ENCODE measurements at regions not wholly inside any gene's neighbourhood (a gene's known extent, or its start where the extent isn't known, plus 50 kb on each side); places are given as distances from the start of the nearest gene placed in this dataset.
"Not testable (repeated sequence)": the region's sequence is repeated elsewhere in the genome, so short reads cannot be mapped to it uniquely, and the experiment has no call there.

DNA sequence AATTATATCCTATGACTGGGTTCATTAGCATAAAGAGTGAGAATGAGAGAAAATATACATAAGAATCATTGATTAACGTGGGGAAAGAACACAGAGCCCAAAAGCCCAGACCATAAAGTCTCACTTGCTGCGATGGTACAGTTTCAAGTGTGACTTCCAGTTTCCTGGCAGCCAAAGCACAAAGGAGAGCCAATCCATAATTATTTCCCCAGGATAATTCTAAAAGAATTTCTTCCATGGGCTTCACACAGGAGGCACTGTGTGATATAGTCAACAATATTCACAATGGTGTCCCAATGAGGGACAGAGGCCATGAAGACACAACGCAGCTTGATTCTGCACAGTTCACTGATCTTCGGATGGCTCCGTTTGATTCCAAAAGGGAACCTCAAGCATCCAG, 321.6 kb downstream of the PLPP3 start:
- no peak for DNase-seq

DNA sequence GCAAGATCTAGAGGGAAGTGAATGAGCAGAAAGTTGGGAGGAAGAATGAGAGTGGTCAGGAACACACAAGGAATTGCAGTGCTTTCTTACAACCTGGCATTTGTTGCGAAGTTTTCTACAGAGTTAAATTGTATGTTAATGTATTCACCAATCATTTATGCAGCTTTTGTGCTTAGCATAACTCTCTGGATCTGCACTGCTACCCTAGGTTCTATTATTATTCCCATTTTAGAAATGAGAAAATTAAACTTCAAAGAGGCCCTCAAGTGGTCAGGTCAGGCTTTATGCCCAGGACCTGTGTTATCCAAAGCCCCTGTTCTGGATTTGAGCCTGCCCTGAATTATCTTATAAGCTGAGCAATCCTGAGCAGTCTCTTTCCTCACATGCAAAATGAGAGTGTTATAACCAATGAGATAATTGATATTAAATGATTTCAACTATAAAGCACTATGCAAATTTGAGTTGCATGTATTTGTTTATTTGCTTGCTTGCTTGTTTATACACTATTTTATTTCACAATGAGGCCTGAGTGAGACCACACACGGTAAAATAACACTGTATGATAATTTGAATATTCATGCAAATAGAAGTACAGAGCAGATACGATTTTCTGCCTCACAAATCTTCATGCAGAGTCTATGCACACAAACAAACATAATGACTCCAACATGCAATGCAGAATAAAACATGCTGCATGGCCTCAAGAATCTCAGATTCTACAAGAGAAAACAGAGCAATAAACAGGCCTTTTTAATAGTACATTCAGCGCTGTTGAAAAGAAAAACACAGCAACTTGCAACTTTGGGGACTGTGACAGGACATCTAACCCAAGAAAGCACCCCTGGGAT, 323.0 kb downstream of the PLPP3 start:
- DNase-seq: no peak

DNA sequence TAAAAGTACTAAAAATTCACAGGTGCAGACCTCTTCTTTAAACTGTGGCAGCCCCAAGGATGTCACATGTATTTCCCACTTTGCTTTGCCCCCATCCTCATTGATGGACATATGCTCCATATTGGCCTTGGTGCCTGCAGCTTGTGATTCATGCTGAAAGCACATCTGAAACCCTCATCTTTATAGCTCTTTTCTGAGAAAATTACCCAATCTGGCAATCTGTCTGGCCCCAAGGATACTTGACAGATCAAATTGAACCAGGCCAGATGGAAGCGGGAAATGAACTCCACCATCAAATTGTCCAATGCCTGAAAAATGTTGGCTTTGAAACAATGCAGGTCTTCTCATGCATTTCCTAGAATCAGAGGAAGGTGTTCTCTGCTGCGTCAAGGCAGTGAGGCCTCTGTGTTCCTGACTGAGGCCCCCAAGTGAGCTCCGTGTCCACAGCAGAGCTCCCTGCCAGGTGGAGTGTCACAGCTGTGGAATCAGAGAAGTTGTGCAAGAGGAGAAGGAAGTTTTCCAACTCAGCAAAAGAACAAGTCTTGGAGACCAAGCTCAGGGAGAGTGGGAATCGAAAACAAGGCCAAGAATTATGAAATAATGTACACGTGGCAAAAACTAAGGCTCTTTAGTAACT, 323.7 kb downstream of the PLPP3 start:
- no peak for DNase-seq

DNA sequence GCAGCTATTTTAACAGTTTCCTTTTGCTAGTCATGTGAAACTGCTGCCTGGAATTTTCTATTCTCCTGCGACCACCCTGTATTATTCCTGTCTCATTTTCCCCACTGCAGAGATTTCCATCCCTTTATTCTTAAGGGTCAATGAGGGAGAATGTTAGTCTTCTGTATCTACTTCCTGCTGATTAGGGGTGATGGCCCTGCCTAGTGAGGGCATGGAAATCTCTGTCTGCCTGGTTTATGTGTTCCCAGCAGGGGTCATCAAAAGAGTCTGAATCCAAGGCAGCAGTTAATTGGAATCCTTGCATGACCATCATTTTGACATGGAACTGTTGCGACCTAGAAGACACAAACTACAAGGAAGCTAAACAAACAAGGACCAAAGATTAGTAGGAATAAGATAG, 325.2 kb downstream of the PLPP3 start:
- DNase-seq: no peak

DNA sequence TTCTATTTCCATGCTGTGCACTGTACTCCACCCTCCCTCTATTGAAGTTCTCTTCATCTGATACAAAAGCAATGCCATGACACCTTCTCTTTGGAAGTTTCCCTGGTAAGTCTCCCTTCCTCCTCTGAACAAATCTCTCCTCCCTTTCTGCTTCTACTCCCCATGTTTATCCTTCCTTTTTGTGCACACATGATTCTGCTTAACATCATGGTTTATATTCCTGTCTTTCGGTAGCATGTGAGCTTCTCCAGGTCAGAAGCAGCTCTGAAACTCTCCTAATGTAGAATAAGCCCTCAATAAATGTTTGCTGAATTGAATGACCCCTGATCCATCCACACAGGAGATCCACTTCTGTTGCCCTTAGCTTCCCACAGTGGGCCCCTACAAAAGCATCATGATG, 328.6 kb downstream of the PLPP3 start:
- DNase-seq: no peak

DNA sequence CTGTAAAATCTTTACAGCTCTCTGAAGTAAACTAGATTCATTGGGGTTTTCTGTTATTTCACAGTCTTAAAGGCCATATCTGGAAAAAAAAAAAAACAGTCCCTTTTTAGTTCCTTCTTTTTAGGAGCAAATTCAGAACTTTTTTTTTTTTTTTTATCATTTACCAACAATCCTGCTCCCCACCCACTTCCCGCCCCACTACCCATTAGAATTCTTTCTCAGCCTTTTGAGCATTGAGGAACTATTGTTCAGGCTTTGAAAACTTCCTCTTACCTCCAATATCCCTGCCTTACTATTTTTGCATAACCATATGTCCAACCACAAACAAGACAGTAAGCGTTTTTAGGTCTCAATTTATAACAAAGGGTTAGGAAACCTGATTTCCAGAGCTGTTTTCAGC, 330.1 kb downstream of the PLPP3 start:
- DNase-seq: no peak

DNA sequence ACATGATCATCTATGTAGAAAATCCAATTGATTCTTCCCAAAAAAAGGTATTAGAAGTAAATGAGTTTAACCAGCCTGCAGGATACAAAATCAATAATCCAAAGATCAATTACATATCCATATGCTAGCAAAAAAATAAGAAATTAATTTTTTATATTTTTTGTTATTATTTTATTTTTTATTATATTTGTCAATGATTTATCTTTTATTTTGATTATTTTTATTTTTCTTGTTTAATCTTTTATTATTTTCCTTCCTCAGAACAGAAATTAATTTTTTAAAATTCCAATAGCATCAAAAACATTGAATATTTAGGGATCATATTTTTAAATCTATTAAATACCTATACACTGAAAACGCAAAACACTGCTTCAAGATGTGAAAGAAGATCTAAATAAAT, 331.2 kb downstream of the PLPP3 start:
- no peak for DNase-seq

DNA sequence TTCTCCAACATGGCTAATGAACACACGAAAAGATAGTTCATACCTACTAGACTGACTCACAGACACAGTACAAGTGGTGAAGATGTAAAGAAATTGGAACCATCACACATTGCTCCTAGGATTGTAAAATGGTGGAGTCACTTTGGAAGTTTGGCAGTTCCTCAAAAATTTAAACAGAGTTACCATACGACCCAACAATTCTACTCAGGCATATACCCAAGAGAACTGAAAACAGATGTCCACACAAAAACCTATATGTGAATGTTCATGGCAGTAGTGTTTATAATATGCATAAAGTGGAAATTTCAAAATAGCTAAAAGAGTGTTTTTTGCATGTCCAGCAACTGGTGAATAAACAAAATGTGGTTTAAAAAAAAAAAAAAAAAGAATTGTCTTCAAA, 332.6 kb downstream of the PLPP3 start:
- not testable (repeated sequence) for DNase-seq

DNA sequence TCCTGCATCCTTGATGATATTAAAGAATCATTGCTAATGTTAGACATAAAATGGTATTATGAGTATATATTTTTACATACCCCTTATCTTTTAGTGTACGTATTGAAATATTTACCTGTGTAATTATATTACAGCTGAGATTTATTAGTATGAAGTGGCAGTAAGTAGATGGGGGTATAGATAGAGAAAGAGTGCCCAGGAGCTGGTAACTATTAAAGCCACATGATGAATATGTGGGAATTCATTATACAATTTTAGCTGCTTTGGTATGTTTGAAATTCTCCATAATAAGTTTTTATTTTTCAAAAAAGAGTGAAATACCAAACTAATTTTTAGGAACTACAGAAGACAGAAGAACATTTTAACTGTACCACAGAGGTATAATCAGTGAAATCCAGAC, 339.0 kb downstream of the PLPP3 start:
- no peak for DNase-seq

DNA sequence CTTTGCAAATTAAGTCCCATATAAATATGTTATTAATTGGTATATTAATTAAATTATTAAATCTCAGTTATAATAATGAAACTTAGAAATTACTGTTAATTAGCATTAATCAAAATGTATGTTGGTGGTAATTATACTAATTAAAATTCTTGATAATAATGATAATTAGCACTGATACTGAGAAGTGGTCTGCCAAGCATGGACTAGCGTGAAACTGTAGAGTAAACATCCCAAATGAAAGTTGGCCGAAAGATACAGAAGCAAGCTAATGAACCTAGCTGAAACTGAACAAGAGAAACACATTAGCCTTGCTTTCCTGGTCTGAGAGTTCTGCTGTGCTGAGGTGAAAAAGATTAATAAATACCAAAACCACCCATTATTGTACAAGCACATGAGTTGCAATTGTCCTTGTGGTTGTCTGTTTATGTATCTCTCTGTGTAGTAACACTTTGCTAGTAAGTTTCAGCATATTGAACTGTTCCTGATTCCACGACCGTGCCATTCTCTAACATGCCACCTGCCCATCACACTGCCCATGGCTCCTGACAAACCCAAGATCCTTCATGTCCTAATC, 341.8 kb downstream of the PLPP3 start:
- DNase-seq: no peak

DNA sequence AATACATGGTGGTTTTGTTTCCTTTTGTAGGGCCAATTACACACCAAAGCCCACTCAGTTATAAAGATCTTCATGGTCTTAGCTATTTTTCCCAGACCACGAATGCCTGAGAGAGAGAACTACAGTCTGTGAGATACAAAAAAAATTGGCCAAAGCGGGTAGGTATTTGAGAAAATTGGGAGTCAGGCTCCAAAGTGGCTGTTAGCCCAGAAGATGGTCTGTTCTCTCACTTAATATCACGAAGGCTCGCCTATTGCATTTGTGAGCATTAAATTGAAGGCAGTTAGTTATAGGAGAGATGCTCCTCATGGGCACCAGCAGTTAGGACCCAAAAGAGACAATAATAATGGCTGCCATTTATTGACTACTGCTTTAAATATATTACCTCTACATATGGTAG, 342.7 kb downstream of the PLPP3 start:
- no peak for DNase-seq

DNA sequence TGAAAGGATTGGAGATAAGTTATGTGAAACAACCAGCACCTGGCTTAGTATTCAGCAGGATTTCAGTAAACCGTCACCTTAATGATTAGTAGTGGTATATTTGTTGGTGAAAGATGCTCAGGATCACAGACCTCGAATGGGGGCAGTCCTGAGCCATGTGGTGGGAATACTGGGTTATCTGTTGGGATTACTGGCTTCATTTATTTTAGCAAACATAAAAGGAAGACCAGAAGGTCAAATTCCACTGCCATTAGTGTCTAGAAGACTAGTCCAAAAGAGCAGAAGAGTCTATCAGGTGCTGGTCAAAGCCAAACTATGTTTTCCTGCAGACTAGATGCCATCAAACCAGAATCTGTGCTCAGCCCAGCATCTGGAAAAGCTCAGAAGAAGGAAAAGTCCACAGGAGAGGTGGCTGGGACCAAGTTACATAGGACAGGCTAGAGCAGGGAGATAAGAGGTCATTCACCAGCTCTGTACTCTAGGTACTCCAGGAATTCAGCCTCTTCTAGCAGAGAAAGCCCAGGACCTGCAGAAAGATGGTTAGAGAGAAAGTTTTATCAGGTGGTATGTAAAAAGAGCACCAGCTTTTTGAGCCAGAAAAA, 343.4 kb downstream of the PLPP3 start:
- DNase-seq: no peak

DNA sequence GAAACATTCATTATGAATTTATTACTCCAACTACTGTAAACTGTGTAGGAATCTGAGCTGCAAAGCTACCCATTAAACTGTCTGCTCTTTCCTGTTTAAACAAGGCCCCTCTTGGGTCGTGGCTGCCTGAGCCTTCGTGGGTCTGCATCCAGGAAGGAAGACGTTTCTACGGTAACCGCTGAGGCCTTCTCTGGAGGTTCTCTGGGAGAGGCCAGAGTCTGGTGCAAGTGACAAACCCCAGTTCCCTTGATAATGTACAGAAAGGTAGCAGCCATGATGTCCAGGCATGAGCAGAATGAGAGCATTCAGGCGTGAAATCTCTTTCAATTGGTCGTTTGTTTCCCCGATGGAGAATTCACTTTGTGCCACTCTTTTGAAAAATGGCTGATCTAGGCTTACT, 350.2 kb downstream of the PLPP3 start:
- no peak for DNase-seq

DNA sequence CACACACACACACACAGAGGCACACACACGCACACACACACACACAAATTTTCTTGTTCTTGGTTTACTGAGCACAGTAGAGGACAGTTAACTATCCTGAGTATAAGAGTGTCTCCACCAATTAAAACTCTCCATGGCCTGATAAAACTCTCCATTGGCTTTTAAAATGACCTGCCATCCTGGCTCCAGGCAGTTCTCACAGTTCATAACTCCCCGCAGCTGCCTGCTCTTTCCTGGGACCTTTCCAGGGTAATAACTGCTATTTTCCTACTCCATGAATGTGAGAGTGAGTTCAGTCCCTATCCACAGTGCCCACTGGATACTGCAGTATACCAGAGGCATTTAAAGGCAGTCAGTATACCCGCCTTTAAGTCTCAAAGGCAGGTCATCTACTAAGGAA, 351.5 kb downstream of the PLPP3 start:
- no peak for DNase-seq

DNA sequence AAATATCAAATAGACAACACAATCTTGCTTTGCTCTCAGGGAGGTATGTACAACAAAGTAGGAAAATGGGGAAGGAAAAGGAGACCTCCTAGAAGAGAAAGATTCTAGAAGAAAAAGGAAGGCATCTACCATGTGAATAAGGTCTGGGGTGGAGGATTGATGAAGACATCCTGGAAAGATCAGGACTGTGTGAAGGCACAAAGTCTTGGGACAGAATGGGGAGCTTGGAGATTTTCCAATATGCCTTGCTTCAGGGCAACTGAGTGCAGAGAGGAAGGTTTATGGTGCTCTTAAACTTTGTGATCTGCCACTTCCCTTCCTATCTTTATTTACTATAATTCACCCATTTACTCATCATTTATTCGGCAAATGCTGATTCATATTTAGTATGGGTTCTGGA, 352.0 kb downstream of the PLPP3 start:
- no peak for DNase-seq

DNA sequence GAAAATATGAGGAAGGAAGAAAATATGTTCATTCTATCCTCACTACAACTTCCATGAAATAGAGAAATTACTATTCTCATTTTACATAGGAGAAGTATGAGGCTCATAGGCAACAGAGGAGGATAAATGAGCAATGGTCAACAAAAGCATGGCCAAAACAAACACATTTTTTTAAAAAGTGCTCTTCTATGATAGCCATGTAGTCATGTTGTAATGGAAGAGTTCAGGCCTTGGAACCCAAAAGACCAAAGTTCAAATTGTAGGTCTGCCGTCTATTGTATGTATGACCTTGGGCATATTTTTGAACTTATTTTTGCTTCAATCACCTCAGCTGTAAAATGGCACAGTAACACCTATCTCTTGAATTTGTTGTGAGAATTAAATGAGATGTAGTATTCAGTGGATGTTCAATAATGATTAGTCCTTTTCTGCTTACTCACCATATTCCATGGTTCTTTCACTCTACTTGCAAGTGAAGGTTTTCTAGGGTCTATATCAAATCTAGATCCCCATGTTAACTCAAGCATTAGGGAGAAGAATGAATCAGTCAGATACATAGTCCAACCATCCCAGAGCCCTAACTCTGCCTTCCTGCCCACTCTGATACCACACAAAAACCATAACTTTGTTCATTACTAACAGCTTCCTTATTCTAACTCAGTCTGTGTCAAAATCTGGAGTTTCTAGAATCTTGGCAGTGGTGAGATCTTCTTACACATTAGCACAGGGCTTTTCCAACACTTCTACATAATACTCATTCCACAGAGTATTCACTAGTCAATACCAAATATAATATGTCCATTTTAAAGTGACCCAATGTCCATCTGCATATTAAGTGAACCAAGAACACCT, 353.2 kb downstream of the PLPP3 start:
- DNase-seq: no peak

DNA sequence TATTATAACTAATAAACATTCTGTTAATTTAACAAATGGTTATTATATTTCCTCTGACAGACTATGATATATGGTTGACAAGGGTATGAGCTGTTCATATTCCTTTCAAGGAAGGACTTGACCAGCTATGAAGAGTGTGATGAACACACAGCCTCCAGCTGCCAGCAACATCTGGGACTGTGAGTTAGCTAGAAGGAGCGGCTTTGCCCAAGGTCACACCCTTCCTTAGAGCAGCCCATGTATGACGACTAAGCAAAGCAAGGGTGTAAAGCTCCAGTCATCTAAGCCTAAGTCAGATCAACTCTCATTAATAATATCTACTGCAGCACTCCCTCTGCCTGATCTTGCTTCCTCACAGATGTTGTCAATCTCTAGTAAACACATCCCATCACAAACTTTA, 355.4 kb downstream of the PLPP3 start:
- DNase-seq: no peak

DNA sequence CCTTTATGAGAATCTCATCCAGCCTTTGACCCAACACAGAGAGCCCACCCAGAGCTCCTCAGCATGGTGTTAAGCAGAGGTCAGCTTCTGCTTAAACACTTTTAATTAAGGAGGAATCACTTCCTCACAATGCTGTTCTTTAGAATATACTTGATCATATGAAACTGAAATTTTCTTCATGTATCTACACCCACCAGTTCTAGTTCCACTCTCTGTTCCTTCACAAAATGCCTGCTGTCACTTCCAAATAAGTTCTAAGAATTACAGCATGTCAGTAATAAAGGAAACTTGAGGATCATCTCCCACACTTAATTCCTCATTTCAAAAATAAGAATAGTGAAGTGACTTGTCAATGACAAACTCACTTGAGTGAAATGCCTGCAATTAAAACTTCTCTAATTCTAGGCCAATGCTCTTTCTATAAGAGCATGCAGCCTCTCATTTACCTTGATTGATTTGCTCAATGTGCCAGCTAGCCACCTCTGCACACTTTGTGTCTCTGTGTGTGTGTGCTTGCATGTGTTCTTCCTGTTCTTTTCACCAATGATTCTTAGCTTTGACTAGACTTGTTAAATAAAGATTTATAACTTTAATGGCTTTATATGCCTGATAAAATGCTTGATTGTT, 356.3 kb downstream of the PLPP3 start:
- no peak for DNase-seq

DNA sequence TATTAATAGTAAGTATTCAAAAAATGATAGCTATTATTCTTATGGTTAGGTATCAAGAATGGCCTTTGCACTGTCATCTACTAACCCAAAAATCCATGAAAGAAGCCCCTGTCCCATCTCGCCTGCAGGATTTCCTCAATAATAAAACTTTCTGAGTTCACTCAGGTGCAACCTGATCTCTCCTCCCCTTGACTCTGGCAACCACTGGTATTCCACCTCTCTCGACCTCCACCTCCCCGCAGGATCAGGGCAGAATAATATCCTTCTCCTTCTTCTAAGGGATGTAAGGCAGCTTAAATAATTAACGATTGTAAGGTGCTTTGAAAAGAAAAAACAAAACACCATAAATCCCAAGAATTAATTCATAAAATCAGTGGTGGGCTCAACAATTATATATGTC, 359.3 kb downstream of the PLPP3 start:
- DNase-seq: no peak

DNA sequence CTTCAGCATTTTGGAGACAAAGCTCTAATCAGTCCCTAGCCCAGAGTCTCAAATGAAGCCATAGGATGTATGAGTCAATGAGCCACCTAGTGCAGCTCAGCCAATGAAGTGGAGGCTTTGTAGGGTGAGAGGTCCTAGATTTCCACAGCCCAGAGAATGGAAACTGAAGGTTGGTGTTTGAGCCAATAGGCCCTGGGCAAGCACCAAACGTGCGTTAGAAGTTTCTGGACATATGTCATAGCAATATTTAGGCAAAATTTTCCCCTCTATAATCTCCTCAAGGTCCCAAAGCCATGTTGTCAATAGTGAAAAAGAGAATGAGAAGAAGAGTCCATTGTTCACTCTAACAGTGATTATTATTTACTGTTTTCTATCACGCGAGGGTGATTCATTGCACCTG, 361.3 kb downstream of the PLPP3 start:
- no peak for DNase-seq

DNA sequence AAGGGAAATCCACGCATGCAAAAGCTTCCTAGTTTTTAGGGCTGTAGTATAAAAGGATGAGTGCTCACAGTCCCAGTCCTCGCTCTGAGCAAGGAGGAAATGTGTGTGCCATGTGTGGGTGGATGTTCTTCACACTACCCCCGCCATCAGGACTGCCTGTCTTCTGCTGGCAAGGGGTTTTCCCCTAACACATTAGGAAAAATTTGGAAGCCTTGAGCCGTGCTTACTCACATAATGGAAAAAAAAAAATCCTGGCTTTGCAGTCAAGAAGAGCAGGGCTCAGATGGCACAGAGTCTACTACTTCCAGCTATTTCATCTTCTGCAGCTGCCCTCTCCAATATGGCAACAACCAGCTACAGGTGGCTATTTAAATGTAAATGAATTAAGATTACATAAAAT, 363.1 kb downstream of the PLPP3 start:
- no peak for DNase-seq

DNA sequence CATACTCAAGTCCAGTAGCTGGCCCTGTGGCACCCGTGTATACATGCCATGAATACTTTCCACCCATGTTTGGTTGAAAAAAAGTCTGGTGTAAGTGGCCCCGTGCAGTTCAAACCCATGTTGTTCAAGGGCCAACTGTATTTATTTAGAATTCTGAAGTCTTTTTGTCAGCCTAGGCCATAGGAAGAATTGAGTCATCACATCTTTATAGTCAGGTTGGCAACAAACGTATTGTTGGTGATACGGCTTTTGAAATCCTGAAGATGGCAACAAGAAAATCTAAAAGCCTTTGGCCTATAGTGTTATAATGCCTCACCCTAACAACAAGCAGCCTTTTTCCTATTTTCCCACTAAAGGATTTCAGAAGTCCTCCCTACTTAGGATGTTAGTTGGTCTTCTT, 363.6 kb downstream of the PLPP3 start:
- DNase-seq: no peak

DNA sequence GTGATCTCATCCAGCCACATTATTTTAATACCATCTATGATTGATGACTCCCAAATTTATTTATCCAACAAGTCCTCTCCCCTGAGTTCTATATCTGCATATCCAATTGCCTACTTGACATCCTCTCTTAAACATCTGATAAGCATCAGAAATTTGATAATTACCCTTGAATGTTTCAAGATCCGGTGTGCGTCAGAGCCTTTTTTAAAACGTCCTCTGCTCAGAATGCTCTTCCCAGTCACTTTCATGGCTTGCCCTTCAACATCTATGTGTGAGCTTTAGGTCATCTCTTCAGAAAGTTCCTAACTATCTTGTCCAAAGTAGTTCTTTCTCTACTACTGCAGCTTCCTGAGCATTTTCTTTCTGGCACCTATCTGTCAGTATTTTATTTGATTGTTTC, 364.3 kb downstream of the PLPP3 start:
- DNase-seq: no peak

All from NCI-H1930 (cell line).